ENCODE measurements at regions not wholly inside any gene's neighbourhood (a gene's known extent, or its start where the extent isn't known, plus 50 kb on each side); places are given as distances from the start of the nearest gene placed in this dataset.

DNA sequence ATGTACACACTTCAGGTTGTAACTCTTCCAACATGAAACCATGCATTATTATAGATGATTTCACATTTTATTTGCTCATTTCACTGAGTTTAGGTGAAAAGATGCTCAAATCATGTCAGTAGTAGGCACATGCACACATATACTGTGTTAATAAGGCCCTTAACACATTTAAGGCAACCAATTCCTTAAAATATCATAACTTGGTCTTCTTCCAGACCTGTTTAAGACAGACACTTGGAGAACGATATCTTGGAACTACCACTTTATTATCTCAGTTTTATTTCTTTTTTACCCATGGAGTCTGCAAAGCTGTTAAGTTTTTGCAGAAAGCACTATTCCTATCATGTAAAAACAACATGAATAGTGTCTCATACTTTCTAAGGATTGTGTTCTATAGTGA lies 395.2 kb upstream of the MIR17HG start:
- no peak for DNase-seq

DNA sequence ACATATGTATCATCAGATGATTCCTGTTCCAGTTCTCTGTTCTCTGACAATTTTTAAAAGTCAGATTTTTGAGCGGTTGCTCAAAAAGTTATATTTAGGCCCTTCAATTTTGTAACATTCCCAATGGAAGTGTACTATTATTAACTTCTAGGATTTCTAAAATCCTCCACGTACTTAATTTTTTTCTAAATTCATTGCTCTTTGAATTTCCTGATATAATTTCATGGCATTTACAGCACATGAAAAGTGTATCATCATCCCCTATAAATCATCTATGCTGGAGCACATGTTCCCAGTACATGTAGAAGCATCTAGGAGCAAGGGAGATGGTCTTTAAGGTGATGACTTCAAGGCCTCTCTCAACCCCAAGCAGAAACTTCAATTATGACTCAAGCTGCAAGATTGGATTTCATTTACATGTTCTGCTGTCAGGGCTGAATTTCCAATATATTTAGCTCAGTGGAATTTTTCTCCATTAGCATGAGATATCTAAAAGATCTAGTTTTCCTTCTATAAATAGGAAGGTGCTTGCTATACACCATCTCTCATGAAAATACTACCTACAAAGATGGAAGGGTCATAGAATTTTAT lies 392.8 kb upstream of the MIR17HG start:
- DNase-seq = no peak

DNA sequence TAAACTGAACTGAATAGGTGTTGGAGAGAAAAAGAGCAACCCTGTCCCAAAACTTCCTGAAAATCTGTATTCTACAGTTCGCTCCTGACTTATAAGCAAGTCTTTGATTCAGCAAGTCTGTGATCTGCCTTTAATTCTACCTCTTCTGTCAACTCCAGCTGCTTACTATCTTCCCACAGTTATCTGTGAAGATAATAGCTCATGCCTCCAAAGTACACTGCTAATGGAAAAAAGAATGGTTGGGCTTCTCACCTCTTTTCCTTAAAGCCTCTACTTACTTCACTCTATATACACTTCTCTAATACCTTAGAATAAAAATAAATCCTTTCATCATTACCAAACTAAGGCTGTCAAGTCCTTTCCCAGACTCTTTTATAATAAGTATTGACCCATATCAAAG lies 391.5 kb upstream of the MIR17HG start:
- DNase-seq = no peak

DNA sequence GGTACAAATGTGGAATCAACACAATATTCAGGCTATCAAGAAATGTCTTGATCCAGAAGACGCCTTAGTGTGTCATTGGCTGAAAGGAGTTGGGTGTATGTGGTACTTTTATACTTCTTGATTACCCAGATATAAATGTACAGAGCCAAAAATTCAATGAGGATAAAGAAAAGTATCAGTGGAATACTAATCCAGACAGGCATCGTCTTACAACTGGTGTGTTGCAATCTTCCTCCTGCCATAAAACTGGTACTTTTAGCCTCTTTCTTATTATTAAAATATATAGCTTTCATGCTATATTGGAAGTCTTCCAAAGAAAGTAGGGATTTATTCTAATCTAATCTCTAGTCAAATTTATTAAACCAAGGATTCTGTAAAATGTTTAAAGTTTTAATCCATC lies 388.6 kb upstream of the MIR17HG start:
- no peak for DNase-seq

DNA sequence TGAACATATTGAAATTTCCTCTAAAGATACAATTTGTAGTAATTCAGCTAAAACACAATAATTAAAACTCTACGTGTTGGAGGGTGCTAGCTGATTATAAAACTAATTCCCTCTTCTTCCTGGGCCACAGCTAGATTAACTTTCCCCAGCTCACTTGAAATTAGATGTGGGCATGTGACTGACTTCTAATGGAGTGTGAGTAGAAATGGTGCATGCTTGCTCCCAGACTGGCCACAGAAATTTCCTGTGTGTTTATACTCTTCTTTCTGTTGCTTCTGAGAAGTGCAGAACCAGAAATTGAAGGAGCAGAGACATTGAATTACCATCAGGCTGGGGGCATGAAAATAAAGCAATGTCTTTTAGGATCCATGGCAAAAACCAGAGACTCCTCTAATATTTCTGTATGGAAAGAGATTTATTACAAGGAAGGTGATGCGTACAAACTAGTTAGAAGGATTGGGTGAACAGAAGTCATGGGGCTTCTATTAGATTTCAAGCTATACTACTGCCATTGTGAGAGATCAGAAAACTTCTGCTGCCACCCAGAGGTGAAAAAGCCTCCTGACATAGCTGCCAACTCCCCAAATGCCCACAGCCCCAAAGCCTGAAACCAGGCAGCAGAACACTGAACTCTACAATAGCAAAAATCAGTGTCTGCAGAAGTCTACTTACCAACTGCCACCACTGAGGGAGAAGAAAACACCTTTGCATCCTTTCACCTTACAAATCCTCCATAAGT lies 379.2 kb upstream of the MIR17HG start:
- DNase-seq = peak; percentile 67

DNA sequence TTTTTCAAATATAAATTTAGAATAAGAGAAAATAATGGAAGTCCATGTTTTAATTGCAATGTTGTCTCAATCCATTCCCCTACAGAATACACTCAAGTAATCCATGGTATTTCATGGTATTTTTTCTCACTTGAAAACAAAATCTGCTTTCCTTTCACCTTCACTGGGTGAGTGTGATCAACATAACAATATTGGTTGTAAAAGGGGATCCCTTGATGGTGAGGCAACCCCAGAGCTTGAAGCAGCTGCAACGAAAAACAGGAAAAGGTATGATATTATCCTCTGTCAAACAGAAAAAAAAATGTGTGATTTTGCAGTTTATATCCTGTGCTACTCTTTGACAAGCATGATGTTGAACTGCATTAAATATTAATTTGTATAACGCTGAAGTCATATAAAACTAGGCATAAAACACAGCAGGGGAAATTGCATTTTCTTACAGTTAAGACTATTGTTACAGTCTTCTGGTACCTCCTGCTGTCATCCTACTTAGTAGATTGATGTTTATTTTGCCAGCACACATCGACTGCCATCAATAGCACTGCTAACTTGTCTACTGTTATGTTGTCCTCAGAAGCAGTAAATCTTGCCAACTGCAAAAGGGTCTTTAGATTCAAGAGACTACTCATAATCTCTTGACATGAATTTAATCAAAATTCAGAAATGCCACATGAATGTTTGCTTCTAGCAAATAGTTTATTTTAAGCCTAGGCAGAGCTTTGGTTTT lies 373.1 kb upstream of the MIR17HG start:
- no peak for DNase-seq

DNA sequence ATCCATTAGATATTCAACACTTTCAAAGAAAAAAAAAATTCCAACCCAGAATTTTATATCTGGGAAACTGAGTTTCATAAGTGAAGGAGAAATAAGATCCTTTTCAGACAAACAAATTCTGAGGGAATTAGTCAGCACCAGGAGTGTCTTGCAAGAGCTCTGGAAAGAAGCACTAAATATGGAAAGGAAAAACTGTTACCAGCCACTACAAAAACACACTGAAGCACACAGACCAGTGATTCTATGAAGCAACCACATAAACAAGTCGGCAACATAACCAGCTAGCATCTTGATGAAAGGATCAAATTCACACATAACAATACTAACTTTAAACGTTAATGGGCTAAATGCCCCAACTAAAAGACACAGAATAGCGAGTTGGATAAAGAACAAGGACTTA lies 368.4 kb upstream of the MIR17HG start:
- DNase-seq = no peak

DNA sequence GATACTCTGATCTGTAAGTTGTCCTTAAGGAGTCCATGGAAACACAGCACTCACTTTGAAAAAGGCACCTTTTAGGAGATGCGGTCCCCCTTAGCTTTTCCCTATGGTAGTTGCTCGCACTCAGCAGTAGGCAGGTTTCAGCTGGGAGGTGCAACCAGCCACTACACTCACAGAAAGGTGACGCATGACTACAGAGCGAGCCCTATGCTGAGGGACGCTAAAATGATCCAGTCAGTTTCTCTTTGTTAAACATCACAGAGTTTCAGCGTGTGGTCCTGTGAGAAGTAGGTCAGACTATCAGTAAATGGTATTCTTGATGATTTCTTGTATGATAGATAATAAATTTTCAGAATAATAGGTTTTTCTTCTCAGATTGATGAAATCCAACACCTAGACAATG lies 362.7 kb upstream of the MIR17HG start:
- no peak for DNase-seq

DNA sequence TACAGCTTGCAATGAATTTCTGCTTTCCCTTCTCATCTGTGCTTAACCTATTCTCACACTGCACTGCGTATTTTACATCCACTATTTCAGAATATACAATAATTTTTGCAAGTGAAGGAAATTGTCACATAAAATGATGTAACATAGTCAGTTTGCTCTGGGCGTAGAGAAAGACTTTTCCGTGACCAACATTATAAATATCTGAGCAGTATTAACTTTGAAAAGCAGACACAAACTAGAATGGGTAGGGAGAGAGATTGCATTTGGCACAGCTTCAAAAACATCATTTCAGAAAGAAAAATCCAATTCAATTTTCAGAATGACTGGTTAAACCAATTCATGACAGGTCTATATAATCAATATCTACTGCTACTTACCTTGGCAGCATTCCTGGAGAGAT lies 352.5 kb upstream of the MIR17HG start:
- no peak for DNase-seq

DNA sequence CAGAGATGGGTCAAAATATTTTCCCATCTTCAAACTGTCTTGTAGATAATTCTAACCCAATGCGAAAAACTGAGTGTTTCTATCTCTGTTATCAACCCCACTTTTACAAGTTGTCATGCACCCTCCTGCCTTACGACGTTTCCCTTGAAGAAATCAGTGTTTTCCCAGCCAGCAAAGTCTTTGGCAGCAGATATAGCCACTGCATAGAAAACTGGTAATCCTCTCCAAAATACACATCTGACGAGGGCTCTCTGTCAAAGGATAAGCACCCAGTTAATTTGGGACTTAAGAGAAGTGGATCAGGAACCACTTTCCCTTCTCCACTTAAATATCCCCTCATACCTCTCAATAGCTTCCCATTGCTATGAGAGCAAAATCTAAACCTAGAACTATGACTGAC lies 351.9 kb upstream of the MIR17HG start:
- no peak for DNase-seq

DNA sequence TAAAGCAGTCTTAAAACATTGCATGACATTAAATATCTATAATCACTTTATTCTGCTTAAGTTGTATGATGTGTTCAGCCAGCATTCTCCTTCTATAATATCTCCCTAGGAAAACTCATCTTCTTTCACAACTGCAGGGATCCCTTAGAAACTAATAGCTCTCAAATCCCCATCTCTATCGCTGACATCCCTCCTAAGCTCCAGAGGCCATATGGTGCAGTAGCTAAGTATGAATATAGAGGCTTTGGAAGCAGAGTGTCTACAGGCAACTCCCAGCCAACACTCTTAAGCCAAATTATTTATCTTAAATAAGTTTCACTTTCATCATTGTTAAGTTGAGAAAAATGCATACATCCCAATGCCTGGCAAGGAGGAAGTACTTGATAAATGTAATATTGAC lies 349.5 kb upstream of the MIR17HG start:
- no peak for DNase-seq

DNA sequence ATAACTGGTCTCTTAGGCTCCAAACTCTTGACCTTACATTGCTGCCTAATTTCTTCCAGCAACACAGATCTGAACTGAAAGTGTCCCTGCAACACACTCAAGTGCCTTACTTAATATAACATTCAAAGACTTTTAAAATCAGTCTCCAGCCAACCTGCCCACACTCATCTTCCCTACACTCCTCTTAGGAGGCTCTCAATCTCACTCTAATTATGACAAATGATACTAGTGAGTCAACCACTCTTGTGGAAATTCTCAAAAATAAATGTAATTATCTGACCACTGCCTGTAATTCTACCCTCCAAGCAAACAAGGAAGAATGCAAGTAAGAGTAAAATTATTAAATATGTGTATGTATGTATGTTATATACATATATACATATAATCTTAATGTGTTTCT lies 348.1 kb upstream of the MIR17HG start:
- DNase-seq = no peak

DNA sequence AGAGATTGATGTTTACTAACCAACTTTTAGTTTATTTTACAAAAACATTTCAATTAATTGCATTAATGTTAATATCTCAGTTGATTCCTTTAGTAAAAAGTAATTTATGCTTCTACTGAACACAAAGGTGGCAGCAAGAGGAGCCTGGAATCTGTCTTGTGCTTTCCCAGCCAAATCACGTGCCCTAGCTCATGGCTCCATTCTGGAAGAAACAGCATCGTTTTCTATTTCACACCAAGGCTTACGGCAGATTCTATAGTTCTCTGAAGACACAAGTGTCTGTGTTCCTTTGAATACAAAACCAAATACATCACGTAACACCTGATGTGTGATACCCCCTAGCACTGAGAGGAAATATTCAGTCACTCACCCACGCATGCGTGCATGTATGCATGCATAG lies 346.1 kb upstream of the MIR17HG start:
- DNase-seq = no peak

DNA sequence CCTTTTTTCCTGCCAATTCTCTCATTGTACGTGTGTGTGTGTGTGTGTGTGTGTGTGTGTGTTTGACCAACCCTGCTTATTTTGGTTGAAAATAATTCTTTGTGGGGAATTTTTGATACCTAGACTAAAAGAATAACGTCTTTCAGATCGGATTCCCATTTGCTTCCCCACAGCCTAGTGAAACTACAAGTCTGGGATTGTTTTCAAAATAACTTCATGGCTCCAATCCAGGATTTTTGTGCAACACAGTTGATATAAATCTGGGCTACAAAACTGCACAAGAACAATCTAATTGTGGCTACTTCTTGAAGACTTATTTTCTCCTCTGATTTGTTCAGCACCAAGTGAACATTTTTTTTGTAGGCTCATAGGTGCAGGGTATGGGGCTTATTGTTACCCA lies 332.8 kb upstream of the MIR17HG start:
- DNase-seq = no peak

DNA sequence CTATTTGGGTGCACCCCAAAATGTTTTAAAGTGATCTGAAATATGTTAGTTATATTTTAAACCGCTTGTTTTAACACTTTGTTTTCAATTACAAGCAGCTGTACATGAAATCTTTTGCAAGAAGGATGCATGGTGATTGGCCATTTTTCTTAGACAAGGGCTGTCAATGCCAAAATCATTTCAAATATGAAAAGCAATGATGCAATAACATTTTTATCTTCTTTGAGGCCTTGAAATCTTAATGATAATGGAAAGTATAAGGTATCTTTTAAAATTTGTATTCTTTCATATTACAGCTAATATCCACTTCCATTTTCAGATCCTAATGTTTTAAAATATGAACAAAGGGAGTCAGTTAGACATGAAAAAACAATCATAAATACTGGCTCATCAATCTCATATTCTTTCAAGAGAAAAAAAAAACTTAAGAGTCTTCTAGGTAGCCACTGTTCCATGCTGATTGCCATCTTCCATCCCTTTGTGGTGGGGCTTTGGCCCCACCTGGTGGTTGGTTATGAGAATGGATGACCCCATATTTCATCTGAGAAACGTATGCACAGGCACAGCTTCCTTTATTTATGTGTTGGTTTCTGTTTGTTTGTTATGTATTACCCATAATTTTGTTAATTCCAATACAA lies 330.3 kb upstream of the MIR17HG start:
- DNase-seq = peak; percentile 89

DNA sequence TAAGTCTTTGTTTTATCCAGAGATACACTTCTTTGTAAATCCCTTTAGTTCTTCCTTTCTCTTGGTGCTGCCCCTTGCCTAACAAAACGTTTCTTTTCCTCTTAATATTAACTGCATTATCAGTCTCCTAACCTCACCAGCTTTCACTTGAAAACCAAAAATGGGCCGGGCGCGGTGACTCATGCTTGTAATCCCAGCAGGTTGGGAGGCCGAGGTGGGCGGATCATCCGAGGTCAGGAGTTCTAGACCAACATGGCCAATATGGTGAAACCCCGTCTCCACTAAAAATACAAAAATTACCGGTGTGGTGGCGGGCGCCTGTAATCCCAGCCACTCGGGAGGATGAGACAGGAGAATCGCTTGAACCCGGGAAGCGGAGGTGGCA lies 329.8 kb upstream of the MIR17HG start:
- peak; percentile 89 for DNase-seq

DNA sequence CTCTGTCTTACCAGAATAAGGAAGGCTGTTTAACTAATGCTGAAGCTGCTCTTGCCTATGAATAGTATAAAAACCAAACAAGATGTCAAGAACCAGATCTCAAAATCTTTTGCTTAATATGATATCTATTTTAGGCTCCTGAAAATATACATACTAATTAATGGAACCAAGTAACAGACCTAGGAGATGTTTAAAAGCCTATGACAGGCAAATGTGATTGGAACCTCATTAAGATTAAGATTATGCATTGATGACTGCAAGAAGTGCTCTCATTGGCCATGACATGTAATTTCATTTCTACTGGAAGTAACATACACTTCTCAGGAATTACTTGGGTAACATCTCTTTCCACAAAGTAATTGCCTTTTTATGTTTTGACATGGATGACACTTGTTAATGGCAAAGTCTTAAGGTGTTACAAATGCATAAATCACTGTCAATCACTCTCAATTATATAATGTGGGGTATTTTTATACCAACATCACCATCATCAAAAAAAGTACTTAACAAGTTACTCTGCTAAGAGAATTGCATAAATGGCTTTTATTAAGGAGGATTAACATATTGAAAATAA lies 326.9 kb upstream of the MIR17HG start:
- DNase-seq = no peak

DNA sequence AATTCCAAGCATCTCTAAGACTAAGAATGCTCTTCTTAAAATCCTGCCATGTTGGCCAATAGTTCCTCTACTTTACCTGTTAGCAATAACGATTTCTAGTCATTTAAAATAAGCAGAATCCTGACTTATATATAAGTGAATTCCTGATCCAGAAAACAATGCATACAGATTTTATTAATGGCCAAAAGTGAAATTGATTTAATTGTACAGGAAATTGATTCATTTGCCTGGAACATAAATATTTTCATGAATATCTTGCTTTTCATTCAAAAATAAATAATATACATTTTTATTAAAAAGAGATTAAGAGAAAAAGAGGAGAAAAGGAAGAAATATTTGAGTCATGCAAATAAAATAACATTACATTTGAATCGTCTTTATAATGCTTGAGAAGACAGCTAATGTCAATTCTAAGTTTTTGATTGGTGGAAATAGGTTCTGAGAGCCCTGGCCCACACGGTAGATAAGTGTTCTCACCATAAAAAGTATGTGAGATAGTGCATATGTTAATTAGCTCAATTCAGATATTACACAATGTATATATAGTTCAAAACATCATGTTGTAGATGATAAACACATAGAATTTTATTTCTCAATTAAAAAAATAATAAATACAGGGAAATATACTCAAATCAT lies 323.2 kb upstream of the MIR17HG start:
- no peak for DNase-seq

DNA sequence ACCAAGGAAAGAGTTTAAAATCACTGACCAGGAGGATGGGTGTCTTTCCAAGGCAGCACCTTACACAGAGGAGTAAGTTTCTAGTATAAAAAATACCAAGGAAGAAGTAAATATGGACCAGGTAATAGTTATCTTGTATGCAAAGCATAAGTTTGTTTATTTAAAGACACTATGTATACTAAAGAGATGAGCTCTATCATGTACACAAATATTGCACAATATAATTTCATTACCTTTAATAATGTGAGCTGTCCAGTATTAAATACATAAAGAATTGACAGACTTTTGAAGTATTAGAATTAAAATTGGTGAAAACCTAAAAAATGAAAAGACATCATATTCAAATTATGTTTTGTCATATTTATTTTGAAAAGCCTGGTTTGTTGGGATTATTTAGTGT lies 322.0 kb upstream of the MIR17HG start:
- no peak for DNase-seq

DNA sequence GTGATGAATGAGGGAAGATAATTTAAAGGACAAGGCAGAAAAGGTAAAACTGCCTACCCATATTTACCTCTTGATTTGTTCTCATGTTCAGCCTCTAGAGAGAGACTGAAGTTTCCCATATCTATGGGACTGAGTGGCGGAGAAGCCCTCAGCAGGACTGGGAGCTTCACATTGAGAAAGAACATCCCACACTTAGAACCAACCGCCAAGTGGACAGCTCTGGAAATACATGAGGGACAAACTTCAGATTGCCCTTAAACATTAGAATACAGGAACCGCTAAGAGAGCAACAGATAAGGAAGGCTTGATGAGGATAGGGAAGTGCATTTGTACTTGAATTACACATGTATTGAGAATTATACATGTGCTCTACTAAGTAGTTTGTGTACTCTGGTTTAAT lies 316.0 kb upstream of the MIR17HG start:
- DNase-seq = peak; percentile 48

DNA sequence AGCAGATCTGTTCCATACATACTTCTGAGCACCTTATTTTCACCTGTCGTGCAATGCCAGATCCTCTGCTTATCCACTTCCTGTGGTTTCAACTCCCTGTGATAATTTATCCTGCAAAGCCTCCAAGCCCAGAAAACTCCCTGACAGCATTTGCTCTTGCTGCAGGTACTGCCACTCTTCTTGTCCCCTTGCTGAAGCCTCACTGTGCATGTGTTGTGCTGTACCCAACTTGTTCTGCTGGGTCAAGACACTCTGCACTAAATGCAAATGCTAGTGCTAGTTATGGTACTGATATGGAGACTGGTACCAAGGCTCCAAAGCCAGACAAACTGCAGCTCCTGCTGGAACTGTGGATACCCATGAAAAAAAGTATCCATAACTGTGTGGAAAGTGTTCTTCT lies 315.4 kb upstream of the MIR17HG start:
- no peak for DNase-seq

DNA sequence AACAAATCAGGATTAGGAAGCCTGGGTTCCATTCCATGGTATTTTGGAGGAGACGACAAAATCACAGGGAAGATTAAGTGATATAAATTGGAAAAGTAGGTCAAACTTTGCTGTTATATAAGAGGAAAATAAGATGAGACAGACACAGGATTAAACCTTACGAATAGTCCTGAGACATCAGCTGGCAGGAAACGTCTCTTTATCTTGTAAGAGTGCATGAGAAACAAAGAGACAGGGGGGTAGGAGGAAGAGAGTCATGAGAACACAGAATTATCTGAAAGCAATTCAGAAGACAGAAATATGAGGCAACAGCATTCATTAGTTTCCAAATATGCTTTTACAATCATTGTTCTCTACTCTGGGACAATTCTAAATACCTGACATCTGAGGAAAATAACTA lies 310.6 kb upstream of the MIR17HG start:
- DNase-seq = no peak

DNA sequence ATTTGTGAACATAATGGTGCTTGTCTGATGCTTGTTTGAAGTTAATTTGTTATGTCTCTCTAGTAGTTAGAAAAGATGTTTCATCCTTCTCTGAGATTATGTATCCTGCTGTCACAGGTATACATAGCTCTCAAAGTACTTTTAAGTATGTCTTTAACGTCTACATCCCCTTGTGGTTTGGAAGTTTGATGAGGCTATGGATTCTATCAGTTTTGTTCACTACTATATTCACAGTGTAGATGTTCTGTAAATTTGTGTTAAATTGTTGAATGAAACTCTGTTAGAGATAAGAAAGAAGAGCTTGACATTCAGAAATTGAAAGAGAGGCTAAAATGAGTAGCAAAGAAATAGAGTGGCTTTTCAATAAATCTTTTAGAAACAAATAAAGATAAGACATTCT lies 304.6 kb upstream of the MIR17HG start:
- DNase-seq = no peak

Data from OCI-M1 (cell line).